Esophagus muscularis mucosa (tissue), 4 donors: ENCODE measurements at regions not wholly inside any gene's neighbourhood (a gene's known extent, or its start where the extent isn't known, plus 50 kb on each side); places are given as distances from the start of the nearest gene placed in this dataset.

Experiments used
- CTCF ChIP-seq, 3 experiments: fragments of 200-600 bp in 2 of 3; fragments of 450-650 bp in 1 of 3; sonication (generic) in 2 of 3; IDR thresholded peaks; one replicate each; pipeline ENCODE4 v1.5.1; 2017 to 2019; ENCODE audit warnings: antibody characterized with exemption in 3 of 3, mild to moderate bottlenecking in 2 of 3, moderate library complexity in 1 of 3
- EP300 ChIP-seq: sonication (generic); formaldehyde crosslinking; IDR thresholded peaks from one replicate; pipeline ENCODE4 v1.6.1; 2017; ENCODE audit warnings: antibody characterized with exemption
- POLR2A ChIP-seq: fragments of 450-650 bp; IDR thresholded peaks from one replicate; pipeline ENCODE4 v1.6.1; 2017; ENCODE audit warnings: antibody characterized with exemption, moderate library complexity, mild to moderate bottlenecking, low read depth

GRCh38 chr2:236691799-236692167 is 122.2 kb downstream of the ACKR3 start:
- TF ChIP-seq CTCF (IDR thresholded peaks at IDR 0.05) (no peak), EP300 (no peak), POLR2A (no peak)
